Heart left ventricle (tissue), 13 donors: ENCODE measurements at regions not wholly inside any gene's neighbourhood (a gene's known extent, or its start where the extent isn't known, plus 50 kb on each side); places are given as distances from the start of the nearest gene placed in this dataset.

Experiments
- CTCF ChIP-seq, 12 donors: fragments of 200-600 bp; sonication (generic) in 4 of 12; IDR thresholded peaks; one replicate each; pipeline versions ENCODE4 v1.5.0 to v1.8.0; 2018 to 2022; ENCODE audit warnings: antibody characterized with exemption in 12 of 12, mild to moderate bottlenecking in 5 of 12
- POLR2A ChIP-seq, 2 donors: fragments of 450-650 bp; IDR thresholded peaks; one replicate each; pipeline ENCODE4 v1.6.1; 2017; ENCODE audit warnings: antibody characterized with exemption in 2 of 2, mild to moderate bottlenecking in 2 of 2, moderate library complexity in 2 of 2
- donor health status: ischemic (EF 13 %, LVEDD 7.1; RV severe dilation, severe dysfunction).
- donor health status: DM: no; HTN: yes; CAD: no.
- donor health status: DM: no; HTN: no; CAD: no.
- donor health status: ischemic (EF 25% LVEDD 6.9; RV normal size, moderate dysfunction).
- donor health status: ischemic (EF 25% LVEDD 5.7; RV mildly dilated, moderate dysfunction).
- donor health status: ischemic (EF 35%, LVEDD 5.7; RV mildly dilated, moderate dysfunction).
- donor health status: nonischemic (EF 11% LVEDD 7.7; RV severe dilation, severe dysfunction).
- donor health status: DM: yes; HTN: yes; CAD: no.
- donor health status: PGD.
- donor health status: ischemic (EF 29% LVEDD 5.4; RV normal size, mild dysfunction).
- donor health status: nonischemic (EF 23%, LVEDD 6.1; RV moderate dilation, normal function).

DNA sequence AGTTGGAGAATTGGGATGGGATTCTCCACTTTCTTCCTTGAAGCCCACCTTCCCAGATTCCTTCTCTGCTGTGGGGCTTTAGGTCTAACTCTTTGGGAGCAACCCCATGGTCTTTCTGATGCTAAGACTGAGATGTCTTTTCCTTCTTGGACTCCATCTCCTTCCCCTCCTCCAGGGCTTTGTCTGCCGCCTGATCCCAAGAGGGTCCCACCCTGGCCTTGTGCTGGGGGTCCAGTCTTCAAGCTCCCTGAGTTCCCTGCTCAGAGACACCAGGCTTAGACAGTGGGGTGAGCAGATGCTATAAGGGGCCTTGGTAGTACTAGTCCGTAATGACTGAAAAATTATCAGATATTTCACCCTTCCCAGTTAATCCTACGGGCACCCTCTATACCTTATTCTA, 150.5 kb downstream of the PTPN20 start:
- TF ChIP-seq POLR2A (IDR thresholded peaks at IDR 0.05) (no peak), CTCF (IDR thresholded peaks at IDR 0.05) (no peak)
